HEK293 (cell line): ENCODE measurements at regions not wholly inside any gene's neighbourhood (a gene's known extent, or its start where the extent isn't known, plus 50 kb on each side); places are given as distances from the start of the nearest gene placed in this dataset.

ENCODE experiments used
- BCL11A ChIP-seq: fragments of 450-650 bp; formaldehyde crosslinking; IDR thresholded peaks from 2 replicates; pipeline ENCODE4 v1.5.1; 2016; ENCODE audit warnings: low read depth, missing biosample characterization, missing genetic modification characterization
- CTCF ChIP-seq: fragments of 450-650 bp; formaldehyde crosslinking; IDR thresholded peaks from 2 replicates; pipeline ENCODE4 v1.5.1; 2016; ENCODE audit warnings: missing biosample characterization, missing genetic modification characterization
- FEZF1 ChIP-seq: fragments of 450-650 bp; formaldehyde crosslinking; IDR thresholded peaks from 2 replicates; pipeline ENCODE4 v1.5.1; 2016; ENCODE audit warnings: missing biosample characterization, missing genetic modification characterization
- GLIS2 ChIP-seq: fragments of 450-650 bp; formaldehyde crosslinking; IDR thresholded peaks from 2 replicates; pipeline ENCODE4 v1.5.1; 2016; ENCODE audit warnings: missing biosample characterization, missing genetic modification characterization
- KLF1 ChIP-seq: fragments of 450-650 bp; formaldehyde crosslinking; IDR thresholded peaks from 2 replicates; pipeline ENCODE4 v1.5.1; 2016; ENCODE audit warnings: missing biosample characterization, missing genetic modification characterization
- REST ChIP-seq: fragments of 450-650 bp; formaldehyde crosslinking; IDR thresholded peaks from 2 replicates; pipeline ENCODE4 v1.5.1; 2016; ENCODE audit warnings: missing biosample characterization, missing genetic modification characterization
- ZBTB1 ChIP-seq: fragments of 450-650 bp; formaldehyde crosslinking; IDR thresholded peaks from 2 replicates; pipeline ENCODE4 v1.5.1; 2016; ENCODE audit warnings: missing biosample characterization, missing genetic modification characterization
- ZNF148 ChIP-seq: fragments of 450-650 bp; formaldehyde crosslinking; IDR thresholded peaks from 2 replicates; pipeline ENCODE4 v1.5.0; 2017; ENCODE audit warnings: missing biosample characterization, missing genetic modification characterization, borderline replicate concordance
- ZXDB ChIP-seq: fragments of 450-650 bp; formaldehyde crosslinking; IDR thresholded peaks from 2 replicates; pipeline ENCODE4 v1.5.1; 2016; ENCODE audit warnings: missing biosample characterization, missing genetic modification characterization

- TF ChIP-seq ZBTB1 (tag by site-specific recombination) = no peak
- no peak for TF ChIP-seq FEZF1 (tag by site-specific recombination)
- no peak for TF ChIP-seq ZXDB (tag by site-specific recombination)
- no peak for TF ChIP-seq CTCF (tag by site-specific recombination)
- TF ChIP-seq BCL11A = no peak
- TF ChIP-seq KLF1 (tag by site-specific recombination) = no peak
- TF ChIP-seq ZNF148 = no peak
- TF ChIP-seq GLIS2 (tag by site-specific recombination) = no peak
- TF ChIP-seq REST = no peak
These were observed 553.8 kb downstream of the DTWD2 start for GRCh38 chr5:118434522-118434921.
